Colonic mucosa (tissue), 4 donors: ENCODE measurements at regions not wholly inside any gene's neighbourhood (a gene's known extent, or its start where the extent isn't known, plus 50 kb on each side); places are given as distances from the start of the nearest gene placed in this dataset.

Source experiments
- DNase-seq: peaks from one replicate; pipeline ENCODE4 v3.0.0-alpha.2; 2020
- H3K27ac ChIP-seq: fragments of 200-600 bp; one replicate; pipeline ENCODE4 v1.8.0; 2021
- H3K27me3 ChIP-seq: fragments of 200-600 bp; one replicate; pipeline ENCODE4 v1.8.0; 2021
- H3K36me3 ChIP-seq: fragments of 200-600 bp; one replicate; pipeline ENCODE4 v1.8.0; 2021
- H3K4me1 ChIP-seq: fragments of 200-600 bp; one replicate; pipeline ENCODE4 v1.8.0; 2021; ENCODE audit warnings: mild to moderate bottlenecking
- H3K4me3 ChIP-seq: fragments of 200-600 bp; one replicate; pipeline ENCODE4 v1.8.0; 2021
- H3K9ac ChIP-seq, 2 donors: one replicate each; pipeline ENCODE4 v1.7.0; 2013; ENCODE audit warnings: control low read depth in 2 of 2, low read depth in 2 of 2, low read length in 2 of 2
- H3K9me3 ChIP-seq: fragments of 200-600 bp; one replicate; pipeline ENCODE4 v1.8.0; 2021
- CTCF ChIP-seq: fragments of 200-600 bp; IDR thresholded peaks from one replicate; pipeline ENCODE4 v1.8.0; 2022; ENCODE audit warnings: antibody characterized with exemption, mild to moderate bottlenecking
- intact Hi-C: fragments of 100-400 bp; cut with DNase I; formaldehyde crosslinking; loops from one replicate; pipeline ENCODE4 v1.14.1; 2022
- donor health status: healthy.
- donor health status: DM: no; HTN: no; CAD: no.
- donor health status: DM: no; HTN: no; CAD: no.

GRCh38 chr5:28516722-28517121 is 1478.3 kb upstream of the CDH9 start:
- no peak for DNase-seq
- Histone ChIP-seq H3K36me3 (no peaks in the 10 kb centered on the region), H3K27ac (no peak overlapping the region), H3K9ac (no peak overlapping the region), H3K9me3 (no peaks in the 10 kb centered on the region), H3K4me1 (no peaks in the 10 kb centered on the region), H3K4me3 (no peak overlapping the region), H3K27me3 (no peaks in the 10 kb centered on the region)
- intact Hi-C loops: no loop called here
- no peak for TF ChIP-seq CTCF

DNA sequence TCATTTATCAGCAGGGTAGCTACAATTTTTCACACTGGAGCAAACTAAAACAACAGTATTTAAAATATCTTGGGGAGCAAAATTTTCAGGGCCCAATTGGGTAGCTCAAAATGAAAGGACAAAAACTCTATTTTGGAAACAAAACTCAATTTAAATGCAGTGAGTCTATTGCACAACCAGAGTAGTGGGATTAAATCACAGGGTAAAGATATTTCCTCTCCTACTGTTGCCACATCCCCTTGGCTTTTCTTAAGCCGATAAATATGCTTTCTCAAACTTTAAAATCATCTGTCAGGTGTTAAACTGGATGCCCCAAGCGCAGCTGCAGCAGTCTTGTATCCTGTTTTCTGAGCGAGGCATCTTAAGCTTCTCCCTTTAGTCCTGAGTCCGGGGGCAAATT is 1474.3 kb upstream of the CDH9 start:
- intact Hi-C loops: no loop called here
- no peak for TF ChIP-seq CTCF
- no peak overlapping the region for H3K9ac ChIP-seq
- no peaks in the 10 kb centered on the region for H3K27me3 ChIP-seq
- H3K27ac ChIP-seq: no peak overlapping the region
- H3K4me3 ChIP-seq: no peak overlapping the region
- H3K4me1 ChIP-seq: no peaks in the 10 kb centered on the region
- DNase-seq: no peak
- no peaks in the 10 kb centered on the region for H3K36me3 ChIP-seq
- H3K9me3 ChIP-seq: no peaks in the 10 kb centered on the region

DNA sequence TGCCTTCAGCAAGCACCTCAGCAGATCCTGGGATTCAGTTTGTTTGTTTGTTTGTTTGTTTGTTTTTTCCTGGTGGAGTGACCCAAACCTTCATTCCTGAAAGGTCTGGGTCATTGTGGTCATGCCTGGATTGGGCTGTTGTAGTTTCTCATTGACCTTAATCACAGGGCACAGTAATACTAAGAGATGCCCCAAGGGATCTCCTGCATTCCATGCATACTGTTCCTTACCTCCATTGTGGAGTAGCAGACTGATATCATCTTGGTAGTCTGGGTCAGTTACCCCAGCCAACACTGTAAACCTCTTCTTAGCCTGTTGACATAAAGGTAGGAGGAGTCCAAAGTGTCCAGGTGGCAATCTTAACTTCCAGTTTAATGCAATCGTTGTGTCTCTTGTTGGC is 1466.7 kb upstream of the CDH9 start:
- DNase-seq: no peak
- TF ChIP-seq CTCF: no peak
- Histone ChIP-seq H3K27ac (no peak overlapping the region), H3K9me3 (no peaks in the 10 kb centered on the region), H3K9ac (no peak overlapping the region), H3K4me1 (no peaks in the 10 kb centered on the region), H3K27me3 (no peaks in the 10 kb centered on the region), H3K36me3 (no peaks in the 10 kb centered on the region), H3K4me3 (no peak overlapping the region)
- intact Hi-C loops: no loop called here

- Histone ChIP-seq H3K4me3 (no peak overlapping the region), H3K9ac (no peak overlapping the region), H3K27ac (no peak overlapping the region), H3K27me3 (no peaks in the 10 kb centered on the region), H3K36me3 (no peaks in the 10 kb centered on the region), H3K4me1 (no peaks in the 10 kb centered on the region), H3K9me3 (no peaks in the 10 kb centered on the region)
- no peak for DNase-seq
- no peak for TF ChIP-seq CTCF
- intact Hi-C loops: no loop called here
Measured at GRCh38 chr5:28500511-28500910, 1462.1 kb upstream of the CDH9 start.

- TF ChIP-seq CTCF: no peak
- H3K27me3 ChIP-seq: no peaks in the 10 kb centered on the region
- DNase-seq: no peak
- H3K4me3 ChIP-seq: no peak overlapping the region
- no peaks in the 10 kb centered on the region for H3K36me3 ChIP-seq
- H3K9ac ChIP-seq: no peak overlapping the region
- intact Hi-C loops: no loop called here
- H3K4me1 ChIP-seq: no peaks in the 10 kb centered on the region
- no peak overlapping the region for H3K27ac ChIP-seq
- H3K9me3 ChIP-seq: no peaks in the 10 kb centered on the region
Measured at GRCh38 chr5:28499766-28500290, 1461.4 kb upstream of the CDH9 start.

- Histone ChIP-seq H3K9ac (no peak overlapping the region), H3K9me3 (no peaks in the 10 kb centered on the region), H3K27me3 (no peaks in the 10 kb centered on the region), H3K4me1 (no peaks in the 10 kb centered on the region), H3K27ac (no peak overlapping the region), H3K4me3 (no peak overlapping the region), H3K36me3 (no peaks in the 10 kb centered on the region)
- intact Hi-C loops: no loop called here
- TF ChIP-seq CTCF: no peak
- no peak for DNase-seq
Measured at GRCh38 chr5:28495876-28496275, 1457.5 kb upstream of the CDH9 start.
